SU-DHL-6 (cell line): ENCODE measurements at regions not wholly inside any gene's neighbourhood (a gene's known extent, or its start where the extent isn't known, plus 50 kb on each side); places are given as distances from the start of the nearest gene placed in this dataset.

Experiments used
- H2AFZ ChIP-seq: fragments of 200-600 bp; sonication (generic); 2 replicates; pipeline ENCODE4 v1.6.1; 2014; ENCODE audit warnings: low read depth, mild to moderate bottlenecking, moderate library complexity, mixed read lengths, antibody characterized with exemption, low read length; ENCODE audit not compliant: severe bottlenecking
- H3F3A ChIP-seq: fragments of 200-600 bp; shearing (Covaris generic); 2 replicates; pipeline ENCODE4 v1.6.0; 2016; ENCODE audit warnings: antibody characterized with exemption, mild to moderate bottlenecking; ENCODE audit not compliant: insufficient read depth
- H3K27ac ChIP-seq: fragments of 200-600 bp; sonication (generic); 2 replicates; pipeline ENCODE4 v1.5.1; 2016; ENCODE audit warnings: low read depth, mild to moderate bottlenecking, low read length, moderate library complexity, mixed read lengths
- H3K27me3 ChIP-seq: fragments of 200-600 bp; sonication (generic), shearing (Covaris generic); 2 replicates; pipeline ENCODE4 v1.6.0; 2014; ENCODE audit warnings: mild to moderate bottlenecking, low read length
- H3K36me3 ChIP-seq: fragments of 200-600 bp; sonication (generic); 2 replicates; pipeline ENCODE4 v1.6.1; 2014; ENCODE audit warnings: mild to moderate bottlenecking, low read length, mixed read lengths
- H3K4me2 ChIP-seq: fragments of 300-600, 200-600 bp; shearing (Covaris generic), sonication (generic); 2 replicates; pipeline ENCODE4 v1.6.0; 2014; ENCODE audit warnings: low read length, low read depth, mild to moderate bottlenecking; ENCODE audit not compliant: poor library complexity, severe bottlenecking
- H3K4me3 ChIP-seq: fragments of 200-600 bp; sonication (generic); 2 replicates; pipeline ENCODE4 v1.5.1; 2014; ENCODE audit warnings: antibody characterized with exemption, low read length, mild to moderate bottlenecking, mixed read lengths; ENCODE audit not compliant: insufficient read depth, poor library complexity, severe bottlenecking
- H3K79me2 ChIP-seq: fragments of 200-600 bp; sonication (generic); 2 replicates; pipeline ENCODE4 v1.6.1; 2014; ENCODE audit warnings: mild to moderate bottlenecking, low read length, moderate library complexity; ENCODE audit not compliant: insufficient read depth
- H3K9ac ChIP-seq: fragments of 200-600 bp; sonication (generic); 2 replicates; pipeline ENCODE4 v1.7.0; 2014; ENCODE audit warnings: mild to moderate bottlenecking, low read length
- H3K9me2 ChIP-seq: fragments of 200-600 bp; sonication (generic); replicated peaks from 2 replicates; pipeline ENCODE4 v1.6.1; 2014; ENCODE audit warnings: low read length; ENCODE audit not compliant: insufficient read depth
- H3K9me3 ChIP-seq: fragments of 200-600 bp; sonication (generic); 2 replicates; pipeline ENCODE4 v1.6.1; 2014; ENCODE audit warnings: low read length, mixed read lengths; ENCODE audit not compliant: insufficient read depth
- H4K20me1 ChIP-seq: fragments of 200-600 bp; sonication (generic); 2 replicates; pipeline ENCODE4 v1.6.1; 2014; ENCODE audit warnings: low read depth, mild to moderate bottlenecking, antibody characterized with exemption, low read length, moderate library complexity, mixed read lengths
- CTCF ChIP-seq: fragments of 200-600 bp; sonication (generic); IDR thresholded peaks from one replicate; pipeline ENCODE4 v1.5.1; 2017; ENCODE audit warnings: antibody characterized with exemption, mild to moderate bottlenecking, low read length, moderate library complexity; ENCODE audit not compliant: insufficient read depth, poor library complexity, severe bottlenecking
- EZH2phosphoT487 ChIP-seq: fragments of 200-600 bp; sonication (generic), shearing (Covaris generic); conservative IDR thresholded peaks from 2 replicates; pipeline ENCODE4 v1.6.1; 2018; ENCODE audit warnings: mild to moderate bottlenecking, antibody characterized with exemption, low read length, moderate library complexity, mixed read lengths

- Histone ChIP-seq H3K27me3 (no peaks in the 10 kb centered on the region), H4K20me1 (no peaks in the 10 kb centered on the region), H3K36me3 (no peaks in the 10 kb centered on the region), H3F3A (no peaks in the 10 kb centered on the region), H3K9me3 (no peaks in the 10 kb centered on the region), H3K9ac (no peak overlapping the region), H2AFZ (no peak overlapping the region), H3K27ac (no peak overlapping the region), H3K4me3 (no peak overlapping the region), H3K79me2 (no peaks in the 10 kb centered on the region), H3K4me2 (no peak overlapping the region), H3K9me2 (no peaks in the 10 kb centered on the region; the same call in 1 of the 2 replicates)
- TF ChIP-seq CTCF: no peak
Observed at GRCh38 chr19:27741236-27741635, 1471.7 kb downstream of the UQCRFS1 start.

- TF ChIP-seq CTCF (no peak), EZH2phosphoT487 (no peak)
- H3K27ac ChIP-seq: no peak overlapping the region
- H4K20me1 ChIP-seq: no peaks in the 10 kb centered on the region
- no peaks in the 10 kb centered on the region for H3K9me3 ChIP-seq
- H3K9me2 ChIP-seq: no peaks in the 10 kb centered on the region; the same call in 1 of the 2 replicates
- no peak overlapping the region for H2AFZ ChIP-seq
- no peak overlapping the region for H3K4me2 ChIP-seq
- no peak overlapping the region for H3K9ac ChIP-seq
- no peaks in the 10 kb centered on the region for H3K27me3 ChIP-seq
- H3K79me2 ChIP-seq: no peaks in the 10 kb centered on the region
- H3K36me3 ChIP-seq: no peaks in the 10 kb centered on the region
- H3K4me3 ChIP-seq: no peak overlapping the region
- H3F3A ChIP-seq: no peaks in the 10 kb centered on the region
Observed at GRCh38 chr19:27740396-27740795, 1472.6 kb downstream of the UQCRFS1 start.

GRCh38 chr19:27738569-27739193 lies 1474.3 kb downstream of the UQCRFS1 start:
- Histone ChIP-seq H3K9ac (no peak overlapping the region), H2AFZ (no peak overlapping the region), H3K36me3 (no peaks in the 10 kb centered on the region)

More at GRCh38 chr19:27738569-27739193, 1474.3 kb downstream of the UQCRFS1 start:
- no peak overlapping the region for H3K27ac ChIP-seq
- H3K79me2 ChIP-seq: no peaks in the 10 kb centered on the region
- no peaks in the 10 kb centered on the region for H3K27me3 ChIP-seq
- no peaks in the 10 kb centered on the region for H3F3A ChIP-seq
- no peak overlapping the region for H3K4me3 ChIP-seq
- 0 out of 2 replicates have a peak, but pooled peaks cover 3% of the 10 kb centered on the region for H3K9me3 ChIP-seq
- no peak overlapping the region for H3K4me2 ChIP-seq
- no peaks in the 10 kb centered on the region for H4K20me1 ChIP-seq
- H3K9me2 ChIP-seq: no peaks in the 10 kb centered on the region
- TF ChIP-seq EZH2phosphoT487 (no peak), CTCF (no peak)
